NCI-H1930 (cell line): ENCODE measurements at regions not wholly inside any gene's neighbourhood (a gene's known extent, or its start where the extent isn't known, plus 50 kb on each side); places are given as distances from the start of the nearest gene placed in this dataset.

Experiments used
- DNase-seq, 2 experiments: peaks; one replicate each; lab custom pipeline; 2025; lab: John Stamatoyannopoulos, UW

DNA sequence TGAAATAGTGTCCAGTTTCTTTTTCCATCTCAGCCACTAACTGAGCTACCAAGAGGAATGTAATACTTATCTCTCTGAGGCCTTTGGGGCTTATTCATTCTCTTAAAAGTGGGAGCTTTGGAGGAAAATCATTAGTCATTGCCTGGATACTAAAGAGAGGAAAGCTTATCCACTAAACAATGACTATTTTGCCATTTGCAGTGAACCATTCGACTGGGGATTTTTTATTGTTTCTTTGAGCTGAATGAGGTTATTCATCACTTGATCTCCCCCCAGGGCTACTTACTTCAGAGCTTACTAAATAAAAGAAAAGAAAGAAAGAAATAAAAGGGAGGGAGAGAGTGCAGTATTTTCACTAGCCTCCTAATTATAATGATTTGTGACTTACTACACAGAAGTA lies 1329.5 kb upstream of the TENM3 start:
- no peak for DNase-seq

DNA sequence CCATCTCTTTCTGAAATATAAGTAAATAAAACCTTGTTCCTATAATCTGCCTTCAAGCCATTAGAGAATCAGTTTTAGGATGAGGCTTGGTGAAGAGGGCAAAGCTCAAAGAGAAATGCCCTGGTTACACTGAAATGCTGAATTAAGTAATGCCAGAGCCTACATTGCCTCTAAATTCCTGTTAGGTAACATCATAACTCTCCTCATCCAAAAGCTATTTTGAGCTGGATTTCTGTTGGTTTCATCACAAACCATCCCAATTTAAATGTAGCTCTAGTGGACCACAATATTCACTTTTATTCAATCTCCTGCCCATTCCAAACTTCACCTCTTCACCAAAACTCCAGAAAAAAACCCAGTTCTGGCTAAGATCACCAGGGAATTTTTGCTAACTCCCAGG lies 1319.7 kb upstream of the TENM3 start:
- DNase-seq = no peak

DNA sequence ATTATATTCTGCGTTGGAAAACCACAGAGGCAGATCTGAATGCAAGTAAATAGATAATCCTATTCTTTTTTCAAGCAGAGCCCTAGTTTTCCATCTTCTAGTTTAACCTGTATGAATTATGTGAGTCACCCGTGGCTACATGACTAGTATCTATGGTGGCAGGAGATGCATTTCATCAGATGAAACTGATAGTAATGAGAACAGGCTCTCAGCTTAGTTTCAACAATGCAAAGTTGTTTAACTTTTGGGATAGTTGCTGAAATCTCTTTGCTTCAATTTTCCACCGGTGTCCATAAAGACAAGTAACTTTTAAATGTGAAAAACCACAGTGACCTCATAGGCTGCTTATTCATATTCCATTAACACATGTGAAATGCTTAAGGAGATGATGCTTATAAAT lies 1317.4 kb upstream of the TENM3 start:
- no peak for DNase-seq

DNA sequence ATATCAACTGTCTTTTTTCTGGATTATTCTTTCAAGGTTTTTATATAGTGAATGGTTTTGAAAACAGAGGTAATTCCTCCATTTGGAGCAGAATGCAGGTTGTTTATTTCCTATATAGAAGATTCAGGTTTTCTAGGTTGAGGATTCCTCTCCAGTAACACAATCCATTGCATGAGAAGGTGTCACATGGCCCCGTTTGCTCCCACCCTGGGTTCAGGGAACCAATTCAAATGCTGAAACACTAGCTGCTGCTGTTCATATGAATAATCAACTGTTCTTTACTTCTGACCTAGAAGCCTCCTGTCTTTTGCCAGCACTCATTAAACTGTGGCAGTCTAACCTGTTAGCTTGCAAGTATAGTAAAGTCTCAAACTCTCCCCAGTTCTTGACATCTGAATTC lies 1316.9 kb upstream of the TENM3 start:
- no peak for DNase-seq

DNA sequence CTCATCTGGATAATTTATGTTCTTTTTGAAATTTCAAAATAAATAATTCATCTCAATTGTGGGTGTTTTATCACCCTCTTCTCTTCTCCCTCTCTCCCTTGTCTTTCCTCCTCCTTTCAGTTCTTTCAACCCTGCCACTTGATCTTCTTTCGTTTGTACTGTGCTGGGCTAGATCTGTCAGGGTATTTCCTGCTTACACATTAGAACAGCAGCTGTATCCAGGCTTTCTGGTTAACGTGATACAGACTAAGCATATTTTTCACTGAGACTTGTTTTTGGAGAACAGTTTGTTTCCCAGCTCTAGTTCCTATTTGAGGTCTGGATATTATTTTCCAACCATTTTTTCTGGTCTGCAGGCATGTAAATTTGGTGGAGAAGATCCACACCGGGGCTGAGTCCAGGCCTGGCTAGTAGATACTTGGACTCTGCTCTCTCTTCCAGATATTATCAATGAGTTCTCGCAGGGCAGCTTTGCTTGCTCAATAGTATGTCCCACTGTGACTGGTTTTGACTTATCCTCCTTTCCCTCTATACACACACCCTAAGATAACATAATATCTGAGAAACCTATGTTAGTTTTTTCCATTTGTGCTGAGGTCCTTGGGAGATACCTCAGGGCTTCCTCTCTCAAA lies 1310.7 kb upstream of the TENM3 start:
- DNase-seq = no peak

DNA sequence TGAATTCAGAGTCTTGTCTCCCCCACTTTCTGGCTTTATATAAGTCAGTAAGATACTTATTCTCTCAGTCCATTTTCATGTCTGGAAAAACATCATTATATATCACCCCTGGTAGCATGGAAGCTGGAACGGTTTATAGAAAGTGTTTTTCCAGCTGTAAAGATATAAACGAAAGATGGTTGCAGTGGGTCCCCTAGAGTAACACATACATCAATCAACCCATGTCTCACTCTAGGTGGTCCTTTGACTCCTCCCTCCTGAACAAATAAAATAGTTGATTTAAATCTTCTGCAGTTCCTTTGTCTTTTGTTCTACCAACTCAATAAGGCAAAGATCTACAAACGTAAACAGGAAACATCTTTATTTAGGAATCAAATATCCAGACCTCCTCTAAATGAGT lies 1306.1 kb upstream of the TENM3 start:
- DNase-seq = no peak

DNA sequence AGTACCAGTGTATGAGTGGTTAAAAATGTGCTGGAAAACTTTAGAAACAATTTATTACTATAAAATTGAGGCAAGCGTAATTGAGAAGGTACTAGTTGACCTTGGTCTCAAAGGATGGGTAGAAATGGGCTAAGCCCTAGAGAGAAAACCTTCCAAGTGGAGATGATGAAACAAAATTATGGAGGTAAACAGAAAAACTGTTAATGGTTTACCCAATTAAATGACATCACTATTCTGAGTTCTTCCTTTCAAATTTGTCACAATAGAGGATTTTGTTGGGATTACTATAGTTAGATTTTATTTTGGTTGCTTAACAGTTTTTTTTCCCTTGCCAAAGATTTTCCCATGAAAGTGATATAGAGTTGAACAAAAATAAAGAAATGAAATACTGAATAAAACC lies 1302.5 kb upstream of the TENM3 start:
- no peak for DNase-seq

DNA sequence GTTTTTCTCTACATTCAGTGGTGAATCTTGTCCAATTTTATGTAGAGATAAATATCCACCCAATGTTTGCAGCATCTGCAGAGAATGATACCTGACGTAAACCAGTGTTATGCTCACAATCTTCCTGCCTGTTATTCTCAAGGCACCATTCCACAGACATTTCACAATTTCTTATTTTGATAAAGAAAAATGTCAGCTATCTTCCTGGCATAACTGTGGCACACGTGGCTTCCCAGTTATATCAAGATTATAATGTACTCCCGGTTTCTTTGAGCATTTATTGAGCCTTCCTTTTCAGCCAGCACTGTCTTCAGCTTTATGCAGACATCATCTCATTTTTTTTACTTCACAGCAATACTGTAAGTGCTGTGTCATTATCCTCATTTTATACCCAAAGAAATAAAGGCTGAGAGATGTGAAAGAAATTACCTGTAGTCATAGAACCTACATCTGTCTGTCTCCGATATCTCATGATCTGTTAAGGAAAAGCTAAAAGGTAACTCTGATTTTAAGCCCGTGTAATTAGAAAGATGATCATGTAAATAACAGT lies 1300.8 kb upstream of the TENM3 start:
- no peak for DNase-seq

DNA sequence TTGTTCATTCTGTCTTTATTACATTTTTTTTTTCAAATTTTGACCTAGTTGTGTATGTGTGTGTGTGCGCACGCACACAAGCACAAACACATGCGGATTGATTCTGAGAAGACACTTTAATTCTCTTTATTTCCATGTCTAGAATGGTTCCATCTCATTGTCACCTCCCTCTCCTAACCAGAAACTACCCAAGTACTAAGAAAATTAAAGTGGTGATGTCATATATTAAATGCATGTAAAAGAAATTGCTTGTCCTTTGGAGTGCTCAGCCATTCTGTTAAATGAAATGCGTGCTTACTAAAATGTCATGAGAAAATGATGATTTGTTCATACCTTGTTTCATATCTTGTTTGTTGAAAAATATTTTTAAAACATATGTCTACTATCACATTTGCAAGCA lies 1297.0 kb upstream of the TENM3 start:
- DNase-seq = no peak

DNA sequence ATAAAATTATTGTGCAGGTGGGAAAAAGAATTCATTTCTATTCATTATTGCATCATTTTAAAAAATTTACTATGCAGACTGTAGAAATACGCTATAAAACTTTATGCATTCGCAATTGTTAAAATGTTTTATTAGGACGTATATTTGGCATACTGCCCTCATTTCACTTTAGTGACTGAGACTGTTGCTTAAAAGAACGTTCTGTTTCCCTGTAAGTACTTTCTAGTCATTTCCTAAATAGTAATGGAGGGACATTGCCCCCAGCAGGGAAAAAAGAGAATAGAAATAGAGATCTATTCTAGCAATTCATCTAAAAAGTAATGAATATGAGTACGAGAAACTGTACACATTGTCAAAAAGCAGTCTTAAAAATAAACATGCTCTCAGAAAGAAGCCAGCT lies 1295.8 kb upstream of the TENM3 start:
- DNase-seq = no peak

DNA sequence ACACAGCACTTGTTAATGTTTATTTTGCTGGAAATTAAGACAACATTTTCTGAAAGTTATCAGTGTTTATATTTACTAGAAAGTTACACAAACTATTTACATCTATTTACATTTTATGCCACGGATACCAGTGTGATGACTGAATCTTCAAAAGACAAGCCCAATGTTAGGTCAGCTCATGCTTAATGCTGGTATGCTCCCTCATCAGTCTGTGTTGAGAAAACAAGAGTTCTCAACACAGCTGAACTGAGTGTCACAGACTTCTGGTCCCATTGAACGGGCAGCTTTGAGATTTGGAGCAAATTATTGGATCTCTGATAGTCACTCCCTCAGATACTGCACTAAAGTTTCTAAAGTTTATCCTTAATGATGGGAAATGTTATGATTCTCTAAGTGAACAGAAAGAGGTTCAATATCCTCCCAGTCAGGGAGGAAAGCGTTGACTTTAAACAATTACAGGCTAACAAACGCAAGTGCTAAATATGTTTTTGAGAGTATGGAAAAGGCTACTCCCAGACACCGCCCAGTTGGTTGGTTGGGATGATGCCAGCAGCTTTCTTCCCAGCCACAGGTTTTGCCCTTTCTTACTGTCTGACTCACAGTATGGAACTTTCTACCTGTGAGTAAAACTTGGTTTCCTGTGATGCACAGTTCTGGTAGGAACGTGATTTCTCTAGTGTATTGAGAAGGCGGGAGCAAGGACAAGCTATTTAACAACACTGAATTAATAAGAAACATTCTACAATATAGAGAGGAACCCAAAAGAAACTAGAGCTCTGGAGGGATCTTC lies 1293.6 kb upstream of the TENM3 start:
- no peak for DNase-seq

DNA sequence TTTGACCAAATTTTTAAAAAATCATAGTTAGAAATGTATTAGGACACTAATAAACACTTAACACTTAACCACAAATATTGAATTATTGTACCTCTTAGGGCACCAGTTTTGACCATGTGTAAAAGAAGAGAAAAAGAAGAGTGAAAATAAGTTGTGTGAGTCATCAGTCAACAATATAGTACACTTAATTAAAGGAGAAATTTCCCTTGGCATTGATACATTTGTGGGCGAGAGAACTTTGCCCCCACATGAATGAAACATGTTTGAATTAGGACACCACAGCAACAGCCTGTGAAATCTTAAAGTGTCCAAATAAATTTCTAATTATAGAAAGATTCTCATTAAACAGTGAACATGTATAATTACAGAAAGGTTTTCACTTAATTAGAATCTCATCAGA lies 1292.8 kb upstream of the TENM3 start:
- DNase-seq = no peak

DNA sequence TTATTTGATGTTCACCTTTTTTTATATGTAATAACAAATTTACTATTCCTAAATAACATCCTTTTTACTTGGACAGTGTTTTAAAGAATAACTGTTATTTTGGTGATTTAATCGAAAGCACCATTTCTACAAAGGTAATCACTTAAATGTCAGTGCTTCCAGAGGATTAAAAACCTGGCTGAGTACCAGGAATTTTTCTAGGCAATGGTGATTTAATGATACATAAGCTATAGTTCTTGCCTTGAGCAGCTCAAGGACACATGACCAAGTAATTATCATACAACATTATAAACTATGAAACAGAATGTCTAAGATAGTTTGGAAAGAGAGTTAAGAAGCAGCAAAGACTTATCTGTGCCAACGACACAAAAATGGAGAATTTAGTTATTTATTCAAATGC lies 1291.9 kb upstream of the TENM3 start:
- no peak for DNase-seq

DNA sequence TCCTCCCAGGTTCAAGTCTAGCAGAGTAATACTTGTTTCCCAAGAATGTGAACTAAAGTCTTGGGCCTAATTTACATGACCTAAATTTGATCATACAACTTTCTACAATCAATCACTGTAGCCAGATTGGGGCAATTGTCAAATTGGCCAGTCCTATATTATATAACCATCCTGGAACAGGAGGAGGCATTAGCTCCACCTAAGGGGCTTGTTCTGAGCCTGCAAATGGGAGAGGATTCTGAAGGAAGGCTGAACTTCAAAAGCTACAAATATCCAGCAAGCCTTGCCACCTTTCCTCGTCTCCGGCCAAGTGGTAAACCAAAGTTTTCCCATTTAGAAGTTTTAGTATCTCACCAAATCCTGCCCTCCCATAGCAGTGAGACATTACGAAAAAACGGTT lies 1289.6 kb upstream of the TENM3 start:
- DNase-seq = no peak

DNA sequence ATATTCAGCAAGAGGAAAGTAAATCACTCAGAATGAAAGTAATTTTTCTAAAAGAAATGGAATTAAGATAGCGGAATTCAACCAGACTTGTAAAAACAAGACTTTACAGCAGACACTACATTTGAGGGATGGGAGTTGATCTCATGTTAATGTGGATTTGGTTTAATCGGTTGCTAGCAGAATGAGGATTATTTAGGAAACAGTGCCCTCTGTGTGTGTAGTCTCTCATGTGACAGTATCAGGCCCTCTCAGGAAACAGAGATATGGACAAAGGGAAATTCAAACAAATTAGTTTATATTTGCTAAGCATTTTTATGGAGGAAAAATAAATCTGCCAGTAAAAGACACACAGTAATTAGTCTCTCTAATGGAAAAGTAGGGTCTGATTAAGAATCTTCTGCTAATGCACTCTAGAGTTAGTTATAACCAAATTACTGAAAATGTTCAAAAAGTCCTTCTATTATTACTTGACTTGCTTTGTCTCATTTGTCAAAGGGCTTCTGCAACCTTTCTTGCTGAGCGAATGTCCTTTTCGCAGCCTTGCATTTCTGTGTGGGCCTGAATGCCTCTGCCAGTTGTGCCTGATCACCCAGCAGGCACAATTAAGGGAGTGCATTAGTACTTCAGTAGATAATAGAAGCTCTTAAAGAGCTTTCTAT lies 1282.3 kb upstream of the TENM3 start:
- peak; percentile 32 to 73 for DNase-seq

DNA sequence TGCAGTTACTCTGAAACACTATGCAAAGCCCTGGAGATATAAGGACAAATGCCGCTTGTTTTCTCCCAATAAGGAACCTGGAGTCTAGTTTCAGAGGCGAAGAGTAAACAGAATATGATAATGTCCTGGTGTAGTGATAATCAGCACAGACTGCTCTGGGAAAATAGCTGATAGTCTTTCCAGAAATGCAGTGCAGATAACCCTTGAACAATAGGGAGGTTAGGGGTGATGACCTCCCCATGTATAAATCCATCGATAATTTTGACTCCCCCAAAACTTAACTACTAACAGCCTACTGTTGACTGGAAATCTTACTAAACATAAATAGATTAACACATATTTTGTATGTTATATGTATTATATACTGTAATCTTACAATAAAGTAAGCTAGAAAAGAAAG lies 1280.9 kb upstream of the TENM3 start:
- no peak for DNase-seq

DNA sequence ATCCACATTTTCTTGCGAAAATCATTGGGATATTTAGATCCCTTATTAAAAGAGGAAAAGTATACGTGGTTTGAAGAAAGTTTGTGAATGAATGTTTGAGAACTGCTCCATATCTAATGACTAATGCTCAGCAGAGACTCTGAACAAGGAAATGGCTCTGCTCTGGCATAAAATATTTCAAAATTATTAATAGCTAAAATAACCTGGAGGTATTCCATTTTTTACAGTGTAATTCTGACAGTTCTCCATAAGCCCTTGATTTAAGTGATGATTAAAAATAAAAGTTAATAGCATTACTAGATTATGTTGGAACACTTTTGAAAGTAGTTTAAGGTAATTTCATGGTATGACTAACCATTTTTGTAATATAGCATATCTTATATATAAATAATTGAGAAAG lies 1276.9 kb upstream of the TENM3 start:
- no peak for DNase-seq

DNA sequence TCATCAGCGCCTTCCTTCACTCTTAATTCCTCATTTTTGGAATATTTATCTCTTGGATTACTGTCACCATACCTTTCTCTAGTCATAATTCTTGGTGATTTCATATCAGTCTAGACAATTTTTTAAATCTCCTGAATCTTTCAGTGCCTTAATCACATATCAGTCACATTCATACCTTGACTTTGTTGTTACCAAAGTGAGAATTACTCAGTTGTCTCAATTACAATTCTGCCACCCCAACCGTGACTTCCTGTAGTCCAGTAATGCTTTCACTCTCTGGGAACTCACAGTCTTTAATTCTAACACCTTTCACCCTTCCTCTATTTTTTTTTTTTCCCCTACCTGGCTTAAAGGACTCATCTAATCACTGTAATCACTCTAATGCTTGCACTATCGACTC lies 1275.3 kb upstream of the TENM3 start:
- DNase-seq = no peak

DNA sequence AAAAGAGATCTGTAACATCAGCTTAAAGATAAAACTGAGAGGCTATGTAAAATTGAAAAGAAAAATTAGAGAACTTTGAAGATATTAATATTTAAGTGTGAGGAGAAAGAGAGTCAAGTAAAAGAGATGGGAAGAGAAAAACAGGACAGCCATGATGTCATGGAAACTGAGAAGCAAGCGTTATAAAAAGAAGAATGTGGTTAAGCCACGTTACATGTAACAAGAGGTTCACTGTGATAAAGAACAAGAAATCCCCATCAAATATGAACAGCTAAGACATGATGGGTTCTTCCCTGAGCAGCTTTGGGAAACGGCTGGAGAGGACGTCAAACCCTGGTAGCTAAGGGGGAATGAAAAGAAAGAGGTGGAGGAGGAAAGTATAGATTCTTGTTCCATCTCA lies 1269.3 kb upstream of the TENM3 start:
- no peak for DNase-seq

DNA sequence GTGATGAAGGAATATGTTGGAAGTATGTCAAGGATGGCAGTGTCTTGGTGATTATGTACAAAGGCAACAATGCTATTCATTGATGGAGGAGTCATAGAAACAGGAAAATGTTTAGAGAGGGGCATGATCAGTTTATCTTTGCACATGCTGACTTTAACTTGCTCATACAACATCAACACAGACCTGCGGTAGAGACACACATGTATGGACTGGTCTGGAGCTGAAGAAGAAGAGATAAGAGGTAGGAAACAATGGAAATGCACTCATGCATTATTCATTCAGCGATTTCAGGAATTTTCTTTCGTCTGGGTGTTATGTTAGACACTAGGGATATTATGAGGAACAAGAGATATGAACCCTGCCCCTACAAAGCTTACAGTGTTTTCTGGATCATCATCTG lies 1252.3 kb upstream of the TENM3 start:
- no peak for DNase-seq

DNA sequence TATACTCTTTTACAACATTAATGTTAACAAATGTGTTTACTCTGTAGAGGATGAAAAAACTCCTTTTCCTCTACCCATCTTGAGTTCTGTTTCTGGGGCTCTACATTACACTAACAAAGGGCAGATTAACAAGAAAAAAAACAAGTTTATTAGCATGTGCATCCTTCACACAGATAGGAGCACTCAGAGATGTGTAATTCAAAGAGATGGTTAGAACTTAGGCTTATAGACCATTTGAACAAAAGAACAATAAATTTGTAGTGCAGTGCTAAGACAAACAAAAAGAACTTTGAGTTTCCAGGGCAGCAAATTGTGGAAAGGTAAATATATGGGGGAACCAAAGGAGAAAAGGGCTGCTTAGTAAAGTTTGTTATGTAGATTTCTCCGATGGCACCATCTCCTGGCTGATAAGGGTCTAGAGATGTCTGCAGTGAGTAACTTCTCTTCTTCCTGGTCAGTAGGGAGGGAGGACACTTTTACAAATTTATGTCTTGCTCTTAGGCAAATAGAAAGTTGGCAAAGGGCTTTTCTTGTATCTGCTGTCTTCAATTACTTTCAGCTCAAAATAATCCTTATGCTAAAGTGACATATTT lies 1249.9 kb upstream of the TENM3 start:
- DNase-seq = no peak

DNA sequence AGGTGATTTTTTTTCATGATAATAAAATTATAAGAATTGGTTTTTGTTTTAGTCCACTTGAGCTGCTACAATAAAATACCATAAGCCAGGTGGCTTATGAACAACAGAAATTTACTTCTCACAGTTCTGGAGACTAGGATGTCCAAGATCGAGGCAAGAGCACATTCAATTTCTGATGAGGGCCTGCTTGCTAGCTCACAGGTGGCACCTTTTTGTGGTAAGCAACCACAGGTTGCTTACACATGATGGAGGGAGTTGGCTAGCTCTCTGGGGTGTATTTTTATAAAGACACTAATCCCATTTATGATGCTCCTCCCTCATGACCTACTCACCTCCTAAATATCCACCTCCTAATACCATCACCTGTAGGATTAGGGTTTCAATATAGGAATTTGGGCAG lies 1248.5 kb upstream of the TENM3 start:
- DNase-seq = no peak

DNA sequence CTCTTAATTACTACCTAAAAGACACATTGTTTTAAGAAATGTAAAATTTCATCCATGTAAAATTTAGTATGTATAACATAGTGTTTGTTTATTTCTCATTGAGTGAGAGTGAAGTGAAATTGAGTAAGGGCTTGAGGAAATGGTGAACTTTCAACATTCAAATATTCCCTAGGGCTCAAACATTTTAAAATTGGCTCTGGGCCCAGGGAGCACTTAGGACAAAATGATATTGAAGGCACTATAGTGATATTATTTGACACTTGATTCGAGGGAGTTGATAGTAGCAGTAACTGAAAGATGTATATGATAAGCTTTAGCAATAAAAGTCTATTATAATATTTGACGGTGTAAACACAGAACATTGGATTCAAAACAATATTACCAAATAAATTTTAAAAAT lies 1244.0 kb upstream of the TENM3 start:
- DNase-seq = no peak
